Stimulated activated effector memory CD8-positive, alpha-beta T cell treated with anti-CD3 and anti-CD28 coated beads, Interleukin-12 subunit alpha, Interleukin-12 subunit beta, amount 100 ng/mL, for 72 hours (primary cell): ENCODE measurements at regions not wholly inside any gene's neighbourhood (a gene's known extent, or its start where the extent isn't known, plus 50 kb on each side); places are given as distances from the start of the nearest gene placed in this dataset.
"Not testable (repeated sequence)": the region's sequence is repeated elsewhere in the genome, so short reads cannot be mapped to it uniquely, and the experiment has no call there.

Experiments used
- ATAC-seq: fragments of 150-1000 bp; cut with Tn5 transposase; 2 replicates; pipeline ENCODE4 v1.10.0; 2021
- DNase-seq, 2 donors: peaks; one replicate each; pipeline ENCODE4 v3.0.0; 2021 to 2022; ENCODE audit warnings: low spot score in 2 of 2
- H3K27ac Mint-ChIP-seq: one replicate; pipeline ENCODE4 v1.8.0; 2022; ENCODE audit warnings: mild to moderate bottlenecking, mixed read lengths
- H3K36me3 Mint-ChIP-seq: one replicate; pipeline ENCODE4 v1.8.0; 2022; ENCODE audit warnings: mild to moderate bottlenecking, mixed read lengths
- H3K4me1 Mint-ChIP-seq: one replicate; pipeline ENCODE4 v1.8.0; 2022; ENCODE audit warnings: mixed read lengths
- H3K4me3 Mint-ChIP-seq: one replicate; pipeline ENCODE4 v1.8.0; 2022; ENCODE audit warnings: mild to moderate bottlenecking, mixed read lengths
- H3K9me3 Mint-ChIP-seq: one replicate; pipeline ENCODE4 v1.8.0; 2022; ENCODE audit warnings: mixed read lengths

- no peak overlapping the region for H3K27ac Mint-ChIP-seq
- peak; percentile 14 for ATAC-seq
- no peak overlapping the region for H3K4me3 Mint-ChIP-seq
- H3K36me3 Mint-ChIP-seq = no peaks in the 10 kb centered on the region
- DNase-seq = no peak
- H3K9me3 Mint-ChIP-seq = no peaks in the 10 kb centered on the region
- no peaks in the 10 kb centered on the region for H3K4me1 Mint-ChIP-seq
Measured at GRCh38 chr20:48541581-48542071, 286.2 kb downstream of the PREX1 start.

GRCh38 chr20:48538856-48539255 lies 288.9 kb downstream of the PREX1 start:
- no peak overlapping the region for H3K4me3 Mint-ChIP-seq

GRCh38 chr20:48538058-48538825 lies 289.6 kb downstream of the PREX1 start:
- Mint-ChIP-seq H3K4me1 (no peaks in the 10 kb centered on the region), H3K9me3 (no peaks in the 10 kb centered on the region), H3K27ac (no peak overlapping the region), H3K36me3 (no peaks in the 10 kb centered on the region), H3K4me3 (no peak overlapping the region)
- DNase-seq (no peak), ATAC-seq (no peak)

More at GRCh38 chr20:48538856-48539255, 288.9 kb downstream of the PREX1 start:
- Mint-ChIP-seq H3K27ac (no peak overlapping the region), H3K4me1 (no peaks in the 10 kb centered on the region), H3K36me3 (no peaks in the 10 kb centered on the region), H3K9me3 (no peaks in the 10 kb centered on the region)
- DNase-seq (no peak), ATAC-seq (no peak)

GRCh38 chr20:48536206-48536605 lies 291.6 kb downstream of the PREX1 start:
- no peak for ATAC-seq
- Mint-ChIP-seq H3K27ac (no peak overlapping the region), H3K9me3 (no peaks in the 10 kb centered on the region), H3K36me3 (no peaks in the 10 kb centered on the region), H3K4me1 (no peaks in the 10 kb centered on the region), H3K4me3 (no peak overlapping the region)
- no peak for DNase-seq

- no peak for DNase-seq
- Mint-ChIP-seq H3K9me3 (no peaks in the 10 kb centered on the region), H3K4me1 (no peaks in the 10 kb centered on the region), H3K36me3 (no peaks in the 10 kb centered on the region), H3K27ac (no peak overlapping the region), H3K4me3 (no peak overlapping the region)
- ATAC-seq = no peak
Measured at GRCh38 chr20:48535556-48535955, 292.2 kb downstream of the PREX1 start.

- H3K27ac Mint-ChIP-seq = no peak overlapping the region
- no peaks in the 10 kb centered on the region for H3K36me3 Mint-ChIP-seq
- H3K4me3 Mint-ChIP-seq = no peak overlapping the region
- DNase-seq (no peak), ATAC-seq (no peak)
- no peaks in the 10 kb centered on the region for H3K9me3 Mint-ChIP-seq
- no peaks in the 10 kb centered on the region for H3K4me1 Mint-ChIP-seq
Measured at GRCh38 chr20:48532028-48532427, 295.8 kb downstream of the PREX1 start.

- no peak for ATAC-seq
- Mint-ChIP-seq H3K9me3 (no peaks in the 10 kb centered on the region), H3K4me3 (no peak overlapping the region), H3K4me1 (no peaks in the 10 kb centered on the region), H3K36me3 (no peaks in the 10 kb centered on the region), H3K27ac (no peak overlapping the region)
- no peak for DNase-seq
Measured at GRCh38 chr20:48531505-48531904, 296.3 kb downstream of the PREX1 start.

GRCh38 chr20:48530957-48531356 lies 296.8 kb downstream of the PREX1 start:
- H3K27ac Mint-ChIP-seq = no peak overlapping the region
- no peak for ATAC-seq
- no peaks in the 10 kb centered on the region for H3K36me3 Mint-ChIP-seq
- no peaks in the 10 kb centered on the region for H3K9me3 Mint-ChIP-seq
- H3K4me1 Mint-ChIP-seq = no peaks in the 10 kb centered on the region
- DNase-seq = no peak
- H3K4me3 Mint-ChIP-seq = no peak overlapping the region

GRCh38 chr20:48528346-48528745 lies 299.5 kb downstream of the PREX1 start:
- Mint-ChIP-seq H3K4me3 (no peak overlapping the region), H3K4me1 (no peaks in the 10 kb centered on the region), H3K27ac (no peak overlapping the region), H3K9me3 (no peaks in the 10 kb centered on the region), H3K36me3 (no peaks in the 10 kb centered on the region)
- no peak for DNase-seq
- peak; percentile 16 for ATAC-seq

- Mint-ChIP-seq H3K27ac (no peak overlapping the region), H3K9me3 (peaks cover 2% of the 10 kb centered on the region)
Measured at GRCh38 chr20:48527771-48528170, 300.0 kb downstream of the PREX1 start.

GRCh38 chr20:48526936-48527335 lies 300.9 kb downstream of the PREX1 start:
- Mint-ChIP-seq H3K4me3 (no peak overlapping the region), H3K27ac (no peak overlapping the region), H3K36me3 (no peaks in the 10 kb centered on the region), H3K4me1 (no peaks in the 10 kb centered on the region), H3K9me3 (peaks cover 2% of the 10 kb centered on the region)
- ATAC-seq = no peak
- no peak for DNase-seq

More at GRCh38 chr20:48527771-48528170, 300.0 kb downstream of the PREX1 start:
- H3K4me1 Mint-ChIP-seq = no peaks in the 10 kb centered on the region
- H3K4me3 Mint-ChIP-seq = no peak overlapping the region
- DNase-seq = no peak
- no peak for ATAC-seq
- H3K36me3 Mint-ChIP-seq = no peaks in the 10 kb centered on the region

GRCh38 chr20:48525400-48525799 lies 302.4 kb downstream of the PREX1 start:
- no peak overlapping the region for H3K4me3 Mint-ChIP-seq
- no peaks in the 10 kb centered on the region for H3K4me1 Mint-ChIP-seq
- no peak overlapping the region for H3K27ac Mint-ChIP-seq
- H3K36me3 Mint-ChIP-seq = no peaks in the 10 kb centered on the region
- DNase-seq = no peak
- peaks cover 2% of the 10 kb centered on the region for H3K9me3 Mint-ChIP-seq
- no peak for ATAC-seq

- no peaks in the 10 kb centered on the region for H3K36me3 Mint-ChIP-seq
- DNase-seq (no peak), ATAC-seq (no peak)
- no peak overlapping the region for H3K27ac Mint-ChIP-seq
- no peaks in the 10 kb centered on the region for H3K4me1 Mint-ChIP-seq
- peaks cover 2% of the 10 kb centered on the region for H3K9me3 Mint-ChIP-seq
- H3K4me3 Mint-ChIP-seq = no peak overlapping the region
Measured at GRCh38 chr20:48524582-48524981, 303.2 kb downstream of the PREX1 start.

- Mint-ChIP-seq H3K36me3 (no peaks in the 10 kb centered on the region), H3K27ac (no peak overlapping the region), H3K4me3 (no peak overlapping the region), H3K9me3 (peaks cover 2% of the 10 kb centered on the region), H3K4me1 (no peaks in the 10 kb centered on the region)
- ATAC-seq = no peak
- no peak for DNase-seq
Measured at GRCh38 chr20:48523191-48523995, 304.4 kb downstream of the PREX1 start.

GRCh38 chr20:48521121-48521520 lies 306.7 kb downstream of the PREX1 start:
- no peak overlapping the region for H3K4me3 Mint-ChIP-seq
- H3K4me1 Mint-ChIP-seq = peaks cover 8% of the 10 kb centered on the region
- no peak for ATAC-seq
- peaks cover 2% of the 10 kb centered on the region for H3K9me3 Mint-ChIP-seq
- DNase-seq = no peak
- no peaks in the 10 kb centered on the region for H3K36me3 Mint-ChIP-seq
- no peak overlapping the region for H3K27ac Mint-ChIP-seq

- not testable (repeated sequence) for ATAC-seq
Measured at GRCh38 chr20:48516196-48516595, 311.6 kb downstream of the PREX1 start.

More at GRCh38 chr20:48516196-48516595, 311.6 kb downstream of the PREX1 start:
- not testable (repeated sequence) for H3K4me3 Mint-ChIP-seq, H3K9me3 Mint-ChIP-seq, H3K36me3 Mint-ChIP-seq, DNase-seq, H3K27ac Mint-ChIP-seq
- peaks cover 20% of the 10 kb centered on the region for H3K4me1 Mint-ChIP-seq
